HepG2 (cell line): ENCODE measurements at regions not wholly inside any gene's neighbourhood (a gene's known extent, or its start where the extent isn't known, plus 50 kb on each side); places are given as distances from the start of the nearest gene placed in this dataset.

Experiments
- ATF1 ChIP-seq: IDR thresholded peaks from 2 replicates; pipeline ENCODE4 v1.6.1; 2016; ENCODE audit warnings: mild to moderate bottlenecking, control low read depth
- CAMTA2 ChIP-seq: sonication (generic); formaldehyde crosslinking; IDR thresholded peaks from 2 replicates; pipeline ENCODE4 v1.4.0; 2020; ENCODE audit warnings: mild to moderate bottlenecking, missing genetic modification reagents, borderline replicate concordance
- MAX ChIP-seq: IDR thresholded peaks from 2 replicates; pipeline ENCODE4 v1.6.1; 2012; ENCODE audit warnings: inconsistent platforms
- POGZ ChIP-seq: sonication (generic); formaldehyde crosslinking; IDR thresholded peaks from 2 replicates; pipeline ENCODE4 v1.4.0; 2020; ENCODE audit warnings: mild to moderate bottlenecking, missing genetic modification reagents
- RNF219 ChIP-seq: sonication (generic); formaldehyde crosslinking; IDR thresholded peaks from 2 replicates; pipeline ENCODE4 v1.5.0; 2020; ENCODE audit warnings: mild to moderate bottlenecking, missing genetic modification reagents
- YY1 ChIP-seq: IDR thresholded peaks from 2 replicates; pipeline ENCODE4 v1.6.1; 2011; ENCODE audit warnings: low read length, low read depth, moderate library complexity, mild to moderate bottlenecking; ENCODE audit not compliant: insufficient read depth, insufficient replicate concordance
- ZZZ3 ChIP-seq: sonication (generic); formaldehyde crosslinking; IDR thresholded peaks from 2 replicates; pipeline ENCODE4 v1.4.0; 2020; ENCODE audit warnings: missing genetic modification reagents, mild to moderate bottlenecking, borderline replicate concordance
- TF ChIP-seq, protein P1 (sequence below), 2 experiments: sonication (generic) in 1 of 2; formaldehyde crosslinking in 1 of 2; IDR thresholded peaks; 2 replicates each; pipeline versions ENCODE4 v1.5.1 to v1.6.1; 2011 to 2020; ENCODE audit warnings: borderline replicate concordance in 1 of 2, low read depth in 1 of 2, low read length in 1 of 2, mild to moderate bottlenecking in 1 of 2, missing genetic modification reagents in 1 of 2, moderate library complexity in 1 of 2
- TF ChIP-seq, protein P2 (sequence below): sonication (generic); formaldehyde crosslinking; IDR thresholded peaks from 2 replicates; pipeline ENCODE4 v1.5.0; 2020; ENCODE audit warnings: mild to moderate bottlenecking, missing genetic modification reagents, moderate library complexity

DNA sequence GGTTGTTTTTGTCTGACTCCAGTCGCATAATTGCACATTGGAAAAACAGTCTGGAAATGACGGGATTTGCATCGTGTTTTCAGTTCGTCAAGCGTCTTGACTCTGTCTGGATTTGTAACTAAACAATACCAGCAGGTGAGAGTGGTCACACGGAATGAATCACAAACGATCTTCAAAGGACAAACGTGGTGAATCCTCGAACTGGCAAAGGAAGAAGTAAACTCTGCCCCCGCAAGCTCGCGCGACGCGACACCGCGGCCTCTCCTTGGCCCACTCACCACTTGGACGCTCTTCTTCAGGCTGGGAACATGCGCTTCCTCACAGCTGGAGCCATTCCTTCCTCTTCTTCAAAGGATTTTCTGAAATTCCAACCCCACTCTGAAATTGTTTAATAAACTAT lies 352.6 kb downstream of the THBS2 start:
- no peak for TF ChIP-seq ATF1 (CRISPR knock-in tag)
- TF ChIP-seq RNF219 (CRISPR knock-in tag): no peak
- TF ChIP-seq CAMTA2 (CRISPR knock-in tag): no peak
- TF ChIP-seq, protein P1, sequence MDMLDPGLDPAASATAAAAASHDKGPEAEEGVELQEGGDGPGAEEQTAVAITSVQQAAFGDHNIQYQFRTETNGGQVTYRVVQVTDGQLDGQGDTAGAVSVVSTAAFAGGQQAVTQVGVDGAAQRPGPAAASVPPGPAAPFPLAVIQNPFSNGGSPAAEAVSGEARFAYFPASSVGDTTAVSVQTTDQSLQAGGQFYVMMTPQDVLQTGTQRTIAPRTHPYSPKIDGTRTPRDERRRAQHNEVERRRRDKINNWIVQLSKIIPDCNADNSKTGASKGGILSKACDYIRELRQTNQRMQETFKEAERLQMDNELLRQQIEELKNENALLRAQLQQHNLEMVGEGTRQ (IDR thresholded peaks at IDR 0.05; ENCODE audit: low read depth, low read length): no peak
- TF ChIP-seq, protein P1 (CRISPR knock-in tag; IDR thresholded peaks at IDR 0.05; ENCODE audit: borderline replicate concordance): no peak
- no peak for TF ChIP-seq MAX
- TF ChIP-seq, protein P2, sequence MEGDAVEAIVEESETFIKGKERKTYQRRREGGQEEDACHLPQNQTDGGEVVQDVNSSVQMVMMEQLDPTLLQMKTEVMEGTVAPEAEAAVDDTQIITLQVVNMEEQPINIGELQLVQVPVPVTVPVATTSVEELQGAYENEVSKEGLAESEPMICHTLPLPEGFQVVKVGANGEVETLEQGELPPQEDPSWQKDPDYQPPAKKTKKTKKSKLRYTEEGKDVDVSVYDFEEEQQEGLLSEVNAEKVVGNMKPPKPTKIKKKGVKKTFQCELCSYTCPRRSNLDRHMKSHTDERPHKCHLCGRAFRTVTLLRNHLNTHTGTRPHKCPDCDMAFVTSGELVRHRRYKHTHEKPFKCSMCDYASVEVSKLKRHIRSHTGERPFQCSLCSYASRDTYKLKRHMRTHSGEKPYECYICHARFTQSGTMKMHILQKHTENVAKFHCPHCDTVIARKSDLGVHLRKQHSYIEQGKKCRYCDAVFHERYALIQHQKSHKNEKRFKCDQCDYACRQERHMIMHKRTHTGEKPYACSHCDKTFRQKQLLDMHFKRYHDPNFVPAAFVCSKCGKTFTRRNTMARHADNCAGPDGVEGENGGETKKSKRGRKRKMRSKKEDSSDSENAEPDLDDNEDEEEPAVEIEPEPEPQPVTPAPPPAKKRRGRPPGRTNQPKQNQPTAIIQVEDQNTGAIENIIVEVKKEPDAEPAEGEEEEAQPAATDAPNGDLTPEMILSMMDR (CRISPR knock-in tag): no peak
- TF ChIP-seq YY1: no peak
- TF ChIP-seq ZZZ3 (CRISPR knock-in tag): no peak
- no peak for TF ChIP-seq POGZ (CRISPR knock-in tag)
